NCI-H1105 treated with DMSO at 0.1 percent for 48 hours (cell line): ENCODE measurements at regions not wholly inside any gene's neighbourhood (a gene's known extent, or its start where the extent isn't known, plus 50 kb on each side); places are given as distances from the start of the nearest gene placed in this dataset.
"Not testable (repeated sequence)": the region's sequence is repeated elsewhere in the genome, so short reads cannot be mapped to it uniquely, and the experiment has no call there.

Source experiments
- DNase-seq: peaks from one replicate; lab custom pipeline; 2025; lab: John Stamatoyannopoulos, UW

DNA sequence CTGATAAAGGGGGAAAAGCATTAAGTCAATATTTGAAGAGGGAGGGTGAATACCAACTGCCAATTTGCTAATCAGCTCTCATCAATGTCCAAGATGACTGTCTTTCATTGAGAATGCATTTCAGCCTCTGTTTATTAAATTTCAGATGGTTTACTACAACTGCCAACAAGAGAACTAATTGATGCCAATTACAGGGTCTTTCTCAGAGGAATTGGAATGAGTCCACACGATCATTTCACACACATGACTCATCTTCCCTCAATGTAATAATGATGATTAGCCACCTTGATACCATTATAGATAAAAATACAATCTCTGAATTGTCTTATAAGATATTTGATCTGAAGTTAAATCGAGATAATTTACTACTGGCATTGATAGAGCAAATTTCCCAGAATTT, 1274.4 kb downstream of the ROBO2 start:
- DNase-seq, result peak; percentile 66

- no peak for DNase-seq
Observed at GRCh38 chr3:78317774-78318173, 1277.9 kb downstream of the ROBO2 start.

DNA sequence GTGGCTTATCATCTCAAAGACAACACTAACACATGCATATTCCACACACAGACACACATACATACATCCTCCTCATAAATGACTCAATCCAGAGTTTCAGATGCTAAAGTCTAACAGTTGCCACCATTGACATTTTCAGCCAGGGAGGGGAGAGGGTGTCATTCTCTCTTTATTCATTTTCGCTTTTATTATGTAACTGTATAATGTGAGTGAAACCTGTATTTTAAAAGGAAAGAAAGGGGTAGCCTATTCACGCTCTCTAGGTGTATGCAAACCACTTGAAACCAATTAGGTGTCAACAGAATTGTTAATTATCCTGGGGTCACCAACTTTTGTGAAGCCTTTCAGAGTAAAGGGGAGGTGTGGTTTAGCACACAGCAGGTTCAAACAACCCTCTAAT, 1282.9 kb downstream of the ROBO2 start:
- DNase-seq, result peak; percentile 5

DNA sequence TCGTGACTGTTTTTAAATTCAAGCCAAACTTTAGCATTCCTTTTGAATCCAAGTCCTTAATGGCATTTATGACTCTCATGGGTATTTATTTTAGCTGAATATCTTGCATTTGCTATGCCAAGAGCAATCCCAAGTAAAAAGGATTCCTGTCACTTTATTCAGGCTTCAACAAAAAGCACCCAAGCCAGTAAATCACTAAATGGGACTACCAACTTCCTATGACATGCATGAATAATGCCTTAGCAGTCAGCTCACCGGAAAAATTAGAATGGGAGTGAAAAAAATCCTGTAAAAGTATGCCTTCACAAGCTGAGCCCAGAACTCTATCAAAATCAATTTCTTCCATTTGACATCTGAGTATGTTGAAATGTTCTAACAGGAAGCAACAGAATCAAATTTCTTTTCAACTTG, 1297.9 kb downstream of the ROBO2 start:
- no peak for DNase-seq

GRCh38 chr3:78338405-78338804, 1298.5 kb downstream of the ROBO2 start:
- no peak for DNase-seq

GRCh38 chr3:78343221-78343620, 1303.3 kb downstream of the ROBO2 start:
- no peak for DNase-seq

DNA sequence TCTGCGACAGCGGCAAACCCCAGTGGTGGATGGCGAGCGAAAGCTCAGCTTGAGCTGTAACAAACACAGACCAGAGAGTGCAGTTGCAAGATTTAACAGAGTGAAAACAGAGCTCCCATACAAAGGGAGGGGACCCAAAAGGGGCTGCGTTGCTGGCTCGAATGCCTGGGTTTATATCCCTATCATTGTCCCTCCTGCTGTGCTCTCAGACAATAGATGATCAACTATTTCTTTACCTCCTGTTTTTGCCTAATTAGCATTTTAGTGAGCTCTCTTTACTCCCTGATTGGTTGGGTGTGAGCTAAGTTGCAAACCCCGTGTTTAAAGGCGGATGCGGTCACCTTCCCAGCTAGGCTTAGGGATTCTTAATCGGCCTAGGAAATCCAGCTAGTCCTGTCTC, 1304.4 kb downstream of the ROBO2 start:
- DNase-seq, result not testable (repeated sequence)

DNA sequence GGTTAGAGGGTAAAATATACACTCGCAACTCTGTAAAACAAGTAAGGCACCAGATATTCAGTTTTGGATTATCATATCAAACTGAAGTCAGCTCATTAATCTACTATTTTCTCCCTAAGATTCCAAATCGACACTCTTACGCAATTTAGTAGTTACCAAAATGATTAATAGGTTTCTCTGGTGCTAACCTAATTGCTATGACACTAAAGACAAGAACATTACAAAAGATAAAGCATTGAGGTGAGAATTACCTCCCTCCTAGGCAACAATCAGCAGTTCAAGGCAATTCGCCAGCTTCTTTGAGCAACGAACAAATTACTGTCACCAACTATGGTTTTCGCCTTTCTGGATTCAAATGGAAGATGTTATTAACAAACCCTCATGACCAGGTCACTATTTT, 1305.0 kb downstream of the ROBO2 start:
- no peak for DNase-seq

- DNase-seq, result no peak
Observed at GRCh38 chr3:78347176-78347575, 1307.3 kb downstream of the ROBO2 start.

DNA sequence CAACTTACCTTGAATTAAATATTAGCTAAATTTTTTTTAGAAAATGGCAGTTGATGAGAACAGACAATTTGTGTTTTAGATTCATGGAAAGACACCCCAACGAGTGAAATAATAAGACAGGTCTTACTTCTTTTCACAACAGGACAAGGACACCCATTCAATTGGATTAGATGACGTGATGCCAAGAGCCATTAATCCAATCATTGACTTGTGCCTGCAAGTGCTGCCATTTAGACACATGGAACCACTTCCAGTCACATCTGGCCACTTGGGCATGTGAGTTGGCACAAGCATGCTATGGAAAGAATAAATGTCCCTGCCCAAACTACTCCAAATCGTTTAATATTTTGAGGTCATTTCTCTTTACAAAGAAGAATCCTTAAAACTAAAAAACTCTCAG, 1308.8 kb downstream of the ROBO2 start:
- peak; percentile 30 for DNase-seq

GRCh38 chr3:78349571-78349970, 1309.7 kb downstream of the ROBO2 start:
- DNase-seq, result no peak

DNA sequence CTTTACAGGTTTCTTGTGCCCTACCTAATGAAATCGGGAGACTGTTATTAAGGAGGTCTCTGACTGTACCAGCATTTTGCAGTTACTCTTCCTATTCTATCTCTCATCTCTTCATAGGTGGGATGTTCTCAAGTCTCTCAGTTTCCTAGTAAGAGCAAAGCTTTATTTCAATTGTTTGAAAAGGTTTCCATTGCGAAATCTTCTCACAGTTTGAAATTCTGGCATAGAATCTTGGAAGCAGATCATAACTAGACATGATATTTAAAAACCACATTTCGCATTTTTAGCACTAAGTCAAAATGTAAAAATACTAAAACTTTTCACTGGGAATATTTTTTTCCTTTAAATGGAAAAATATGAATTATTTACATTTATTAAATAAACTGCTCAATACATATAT, 1311.4 kb downstream of the ROBO2 start:
- no peak for DNase-seq

DNA sequence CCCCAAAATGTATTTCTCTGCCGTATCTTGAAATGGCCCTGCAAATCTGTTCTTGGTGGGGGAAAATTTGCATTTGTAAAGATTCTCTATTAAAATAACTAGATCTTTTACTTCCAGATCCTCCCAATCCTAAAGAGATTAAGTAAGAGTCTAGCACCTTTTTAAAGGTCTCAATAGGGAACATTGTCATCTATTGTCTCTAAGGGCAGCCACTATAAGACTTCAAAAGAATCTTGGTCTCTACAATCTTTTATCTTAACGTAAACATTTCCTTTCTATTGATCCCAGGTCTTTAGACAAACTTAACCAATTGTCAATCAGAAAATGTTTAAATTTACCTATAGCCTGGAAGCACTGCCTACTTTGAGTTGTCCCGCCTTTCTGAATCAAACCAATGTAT, 1313.3 kb downstream of the ROBO2 start:
- DNase-seq, result no peak

DNA sequence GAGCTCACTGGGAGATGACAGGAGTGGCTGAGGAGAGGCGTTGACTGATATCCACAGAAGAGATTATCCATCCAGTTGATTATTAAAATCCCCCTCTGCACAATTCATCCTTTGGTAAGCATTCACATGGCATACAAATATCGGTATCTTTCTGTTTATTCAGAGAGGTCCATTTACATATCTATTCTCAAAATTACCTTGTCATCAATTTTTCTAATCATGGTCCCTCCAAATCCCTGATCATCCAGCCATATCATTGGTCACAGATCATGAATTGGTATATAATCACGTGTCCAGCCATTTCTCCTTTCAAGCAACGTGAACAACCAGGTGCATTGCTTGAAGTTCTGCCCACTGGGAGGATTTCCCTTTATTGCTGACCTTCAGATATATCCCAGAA, 1321.0 kb downstream of the ROBO2 start:
- no peak for DNase-seq

GRCh38 chr3:78368636-78369345, 1328.9 kb downstream of the ROBO2 start:
- peak; percentile 8 for DNase-seq

DNA sequence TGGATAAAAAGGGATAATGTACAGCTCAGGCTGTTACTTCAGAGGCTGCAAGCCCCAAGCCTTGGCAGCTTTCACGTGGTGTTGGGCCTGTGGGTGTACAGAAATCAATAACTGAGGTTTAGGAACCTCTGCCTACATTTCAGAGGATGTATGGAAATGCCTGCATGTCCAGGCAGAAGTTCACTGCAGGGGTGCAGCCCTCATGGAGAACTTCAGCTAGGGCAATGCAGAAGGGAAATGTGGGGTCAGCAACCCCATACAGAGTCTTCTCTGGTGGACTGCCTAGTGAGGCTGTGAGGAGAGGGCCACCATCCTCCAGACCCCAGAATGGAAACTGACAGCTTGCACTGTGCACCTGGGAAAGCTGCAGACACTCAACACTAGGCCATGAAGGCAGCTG, 1350.3 kb downstream of the ROBO2 start:
- DNase-seq, result no peak

DNA sequence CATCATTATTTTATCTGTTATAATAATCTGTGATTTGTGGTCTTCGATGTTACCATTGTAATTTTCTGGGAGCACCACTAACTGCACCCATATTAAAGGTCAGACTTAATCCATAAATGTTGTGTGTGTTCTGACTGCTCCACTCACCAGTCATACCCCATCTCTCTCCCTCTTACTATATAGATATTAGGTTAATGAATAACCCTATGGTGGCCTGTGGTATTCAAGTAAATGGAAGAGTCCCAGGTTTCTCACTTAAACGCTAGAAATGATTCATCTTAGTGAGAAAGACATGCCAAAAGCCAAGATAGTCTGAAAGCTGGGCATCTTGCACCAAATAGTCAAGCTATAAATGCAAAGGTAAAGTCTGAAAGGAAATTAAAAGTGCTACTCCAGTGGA, 1358.5 kb downstream of the ROBO2 start:
- no peak for DNase-seq

DNA sequence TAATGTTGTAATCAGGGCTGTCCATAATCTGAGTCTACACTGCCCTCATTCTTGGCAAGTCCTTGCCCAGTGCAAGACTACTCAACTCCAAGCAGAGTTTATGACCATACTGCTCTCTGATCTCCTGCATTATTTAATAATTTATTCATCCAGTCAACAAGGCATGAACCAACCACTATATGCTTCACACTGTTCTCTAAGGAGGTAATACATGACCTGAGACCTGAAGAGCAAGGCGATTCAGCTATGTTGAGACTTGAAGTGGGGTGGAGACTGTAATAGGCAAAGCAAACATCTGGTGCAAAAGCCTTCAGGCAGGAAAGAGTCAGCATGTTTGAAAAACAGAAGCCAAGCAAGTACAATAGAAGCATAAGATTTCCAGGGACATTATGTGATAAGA, 1362.8 kb downstream of the ROBO2 start:
- no peak for DNase-seq

DNA sequence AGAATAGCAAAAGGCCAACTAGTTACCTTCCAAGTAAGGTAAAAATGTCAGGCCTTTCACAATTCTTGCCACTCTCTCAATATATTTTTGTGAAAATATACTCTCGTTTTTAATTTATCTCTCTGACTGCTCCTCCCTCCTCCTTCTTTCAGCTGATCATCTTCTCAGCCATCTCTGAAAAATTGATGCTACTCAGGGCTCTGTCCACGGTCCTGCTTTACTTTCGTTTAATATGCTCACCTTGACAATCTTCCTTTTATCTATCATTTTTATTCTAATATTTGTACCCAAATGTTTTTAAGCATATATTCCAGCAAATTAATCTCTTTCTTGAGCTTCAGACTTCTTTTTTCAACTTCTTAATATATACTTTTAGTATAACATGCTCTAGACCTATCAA, 1362.1 kb downstream of the ROBO1 start:
- no peak for DNase-seq

- DNase-seq, result no peak
Observed at GRCh38 chr3:78406396-78406795, 1361.4 kb downstream of the ROBO1 start.

GRCh38 chr3:78410077-78410476, 1357.7 kb downstream of the ROBO1 start:
- no peak for DNase-seq

DNA sequence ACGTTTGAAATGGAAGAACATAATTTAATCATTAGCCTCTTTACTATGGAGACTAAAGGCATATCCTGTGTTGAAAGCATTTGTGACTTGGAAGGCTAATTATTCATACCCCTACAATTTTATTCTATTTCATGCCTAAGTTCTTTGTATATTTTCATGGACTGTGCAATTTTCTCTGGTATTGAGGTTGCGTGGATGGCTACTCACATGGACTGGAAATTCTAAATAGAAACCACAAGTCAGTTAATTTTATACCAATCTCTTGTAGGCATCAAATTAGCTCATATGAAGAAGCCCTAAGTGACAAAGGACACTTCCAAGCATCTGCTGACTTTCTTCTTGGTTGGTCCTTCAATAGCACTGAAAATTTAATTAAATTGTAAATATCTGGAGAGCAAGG, 1353.5 kb downstream of the ROBO1 start:
- no peak for DNase-seq

DNA sequence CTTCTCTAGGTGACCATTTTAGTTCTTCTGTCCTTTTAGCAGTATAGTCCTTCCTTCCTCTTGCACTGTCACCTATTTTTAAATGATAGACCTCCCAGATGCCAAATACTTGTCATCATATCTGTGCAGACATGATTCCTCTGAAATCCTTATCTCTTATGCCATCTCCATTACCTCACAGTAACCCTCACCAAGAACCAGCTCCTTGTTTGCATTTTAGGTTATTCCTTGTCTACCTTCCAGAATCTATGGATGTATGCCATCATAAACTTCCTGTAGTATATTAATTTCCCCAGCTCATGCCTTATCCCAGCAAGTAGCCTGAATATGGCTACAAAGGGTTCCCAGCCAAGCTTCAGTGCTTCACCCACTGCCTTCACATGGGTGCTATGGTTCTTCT, 1347.2 kb downstream of the ROBO1 start:
- no peak for DNase-seq

- DNase-seq, result no peak
Observed at GRCh38 chr3:78421247-78421966, 1346.4 kb downstream of the ROBO1 start.
